HCT116 (cell line): ENCODE measurements at regions not wholly inside any gene's neighbourhood (a gene's known extent, or its start where the extent isn't known, plus 50 kb on each side); places are given as distances from the start of the nearest gene placed in this dataset.

Source experiments
- ATAC-seq: fragments of 200-7000 bp; cut with Tn5 transposase; 2 replicates; pipeline ENCODE4 v1.9.1; 2020; ENCODE audit warnings: mild to moderate bottlenecking, moderate library complexity
- BruUV-seq: library from RNA; stranded (reverse); fragments of 400-500 nt; replicated peaks from 2 replicates; lab custom pipeline; 2021; lab: Mats Ljungman, UMichigan
- CTCF ChIA-PET: fragments of 300-600 bp; sonication (Branson Sonifier 250); formaldehyde crosslinking; loops from one replicate; lab custom pipeline; 2021; ENCODE audit warnings: antibody characterized with exemption; lab: Charles Lee
- POLR2A ChIA-PET: fragments of 300-600, 350-600 bp; sonication (Branson Sonifier 250); formaldehyde crosslinking; loops from one replicate; lab custom pipeline; 2021; ENCODE audit warnings: antibody characterized with exemption; lab: Charles Lee
- RAD21 ChIA-PET, 2 experiments: fragments of 300-600 bp; sonication (Branson Sonifier 250); formaldehyde crosslinking; loops; one replicate each; lab custom pipeline; 2023; ENCODE audit warnings: low total read pairs in 2 of 2; ENCODE audit not compliant: uncharacterized antibody in 2 of 2, unreplicated experiment in 2 of 2, low non-redundant PET in 1 of 2; lab: Charles Lee
- DNase-seq: peaks from one replicate; pipeline ENCODE4 v3.0.0-alpha.2; 2010; ENCODE audit warnings: low read depth, low spot score
- H2AFZ ChIP-seq: fragments of 200-600 bp; shearing (Covaris generic), sonication (generic); 2 replicates; pipeline ENCODE4 v1.6.1; 2017; ENCODE audit warnings: low read depth, mixed run types, mixed read lengths, antibody characterized with exemption, low read length; ENCODE audit not compliant: poor library complexity, severe bottlenecking
- H3K27ac ChIP-seq: 2 replicates; pipeline ENCODE4 v1.5.1; 2012; ENCODE audit warnings: low read depth, low read length
- H3K27me3 ChIP-seq: fragments of 200-600 bp; sonication (generic); 2 replicates; pipeline ENCODE4 v1.6.1; 2016; ENCODE audit warnings: mixed run types, low read length, mixed read lengths; ENCODE audit not compliant: insufficient read depth
- H3K36me3 ChIP-seq, 2 experiments: fragments of 200-500 bp in 1 of 2; fragments of 200-600 bp in 1 of 2; sonication (Bioruptor generic) in 1 of 2; sonication (generic) in 1 of 2; 2 replicates each; pipeline versions ENCODE4 v1.5.1 to v1.6.1; 2014 to 2016; ENCODE audit warnings: low read length in 2 of 2, inconsistent platforms in 1 of 2, mixed read lengths in 1 of 2, mixed run types in 1 of 2; ENCODE audit not compliant: insufficient read depth in 2 of 2, control insufficient read depth in 1 of 2
- H3K4me1 ChIP-seq, 2 experiments: fragments of 200-600 bp in 1 of 2; sonication (generic) in 1 of 2; 2 replicates each; pipeline versions ENCODE4 v1.5.1 to v1.6.1; 2012 to 2017; ENCODE audit warnings: low read length in 2 of 2, inconsistent platforms in 1 of 2, mild to moderate bottlenecking in 1 of 2, mixed read lengths in 1 of 2, mixed run types in 1 of 2, moderate library complexity in 1 of 2; ENCODE audit not compliant: insufficient read depth in 2 of 2, control insufficient read depth in 1 of 2
- H3K4me2 ChIP-seq: fragments of 200-600 bp; sonication (generic); 2 replicates; pipeline ENCODE4 v1.6.1; 2017; ENCODE audit warnings: mixed run types, low read length, mixed read lengths
- H3K4me3 ChIP-seq, 2 experiments: fragments of 200-600 bp in 1 of 2; sonication (generic) in 1 of 2; replicated peaks in 1 of 2; 2 replicates each; pipeline ENCODE4 v1.5.1; 2011 to 2016; ENCODE audit warnings: low read length in 2 of 2, control low read depth in 1 of 2, low read depth in 1 of 2, mild to moderate bottlenecking in 1 of 2, mixed read lengths in 1 of 2, mixed run types in 1 of 2
- H3K79me2 ChIP-seq: fragments of 200-600 bp; sonication (generic); 2 replicates; pipeline ENCODE4 v1.6.1; 2017; ENCODE audit warnings: mild to moderate bottlenecking, mixed run types, low read length, moderate library complexity, mixed read lengths; ENCODE audit not compliant: insufficient read depth
- H3K9ac ChIP-seq: fragments of 200-600 bp; sonication (generic); 2 replicates; pipeline ENCODE4 v1.6.1; 2016; ENCODE audit warnings: low read length, mixed read lengths
- H3K9me2 ChIP-seq: fragments of 200-600 bp; sonication (generic), shearing (Covaris generic); 2 replicates; pipeline ENCODE4 v1.6.1; 2017; ENCODE audit warnings: mixed run types, mild to moderate bottlenecking, moderate library complexity; ENCODE audit not compliant: insufficient read depth
- H3K9me3 ChIP-seq, 2 experiments: fragments of 200-500 bp in 1 of 2; fragments of 200-600 bp in 1 of 2; sonication (Bioruptor generic) in 1 of 2; sonication (generic) in 1 of 2; 2 replicates each; pipeline ENCODE4 v1.6.1; 2014 to 2017; ENCODE audit warnings: low read length in 2 of 2, mixed read lengths in 2 of 2, inconsistent platforms in 1 of 2, low read depth in 1 of 2, mild to moderate bottlenecking in 1 of 2, mixed run types in 1 of 2, moderate library complexity in 1 of 2; ENCODE audit not compliant: control insufficient read depth in 1 of 2, insufficient read depth in 1 of 2
- H4K20me1 ChIP-seq: fragments of 200-600 bp; sonication (generic), shearing (Covaris generic); 2 replicates; pipeline ENCODE4 v1.6.1; 2017; ENCODE audit warnings: mixed run types, mild to moderate bottlenecking, moderate library complexity; ENCODE audit not compliant: insufficient read depth
- CEBPB ChIP-seq: IDR thresholded peaks from 2 replicates; pipeline ENCODE4 v1.6.1; 2012; ENCODE audit warnings: low read depth
- intact Hi-C: fragments of 100-400 bp; cut with micrococcal nuclease; formaldehyde crosslinking; loops from 2 replicates; pipeline ENCODE4 v1.10.0; 2022
- TF ChIP-seq, protein P1 (sequence below), 3 experiments: fragments of 200-600 bp in 1 of 3; sonication (generic) in 1 of 3; IDR thresholded peaks in 2 of 3; conservative IDR thresholded peaks in 1 of 3; 2 replicates each; pipeline ENCODE4 v1.5.1; 2012 to 2017; ENCODE audit warnings: low read depth in 2 of 3, low read length in 2 of 3, antibody characterized with exemption in 1 of 3, borderline replicate concordance in 1 of 3, control low read depth in 1 of 3, mild to moderate bottlenecking in 1 of 3, mixed read lengths in 1 of 3, mixed run types in 1 of 3, moderate library complexity in 1 of 3; ENCODE audit not compliant: insufficient read depth in 1 of 3

DNA sequence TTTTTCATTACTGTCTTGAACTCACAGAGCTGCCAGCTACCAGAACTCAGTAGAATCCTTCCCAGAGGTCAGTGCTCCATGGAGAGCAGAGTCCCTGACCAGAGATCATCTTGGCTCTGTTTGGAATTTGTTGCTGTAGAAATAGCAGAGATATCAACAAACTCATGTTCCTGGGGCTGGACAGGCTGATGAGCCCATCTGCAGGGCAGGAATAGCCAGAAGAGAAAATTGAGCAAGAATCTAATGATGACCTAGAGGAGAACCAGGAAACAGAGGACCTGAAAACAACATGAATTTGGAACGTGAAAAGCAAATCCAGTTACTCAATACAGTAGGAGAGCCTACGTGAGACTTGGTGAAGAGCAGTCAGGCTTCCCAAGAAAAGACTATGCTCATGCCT is 437.8 kb downstream of the PLK2 start:
- Histone ChIP-seq H3K27ac (no peak overlapping the region), H2AFZ (no peak overlapping the region), H3K9me2 (no peaks in the 10 kb centered on the region), H3K79me2 (no peaks in the 10 kb centered on the region), H3K4me2 (no peak overlapping the region), H3K4me1 (no peaks in the 10 kb centered on the region), H3K27me3 (no peaks in the 10 kb centered on the region), H3K4me3 (no peak overlapping the region), H3K36me3 (no peaks in the 10 kb centered on the region), H3K9ac (no peak overlapping the region), H4K20me1 (no peaks in the 10 kb centered on the region), H3K9me3 (no peaks in the 10 kb centered on the region)
- ATAC-seq (no peak), DNase-seq (no peak)
- ChIA-PET POLR2A (no interaction called here), RAD21 (no interaction called here), CTCF (no interaction called here)
- intact Hi-C loops: no loop called here
- TF ChIP-seq, protein P1, sequence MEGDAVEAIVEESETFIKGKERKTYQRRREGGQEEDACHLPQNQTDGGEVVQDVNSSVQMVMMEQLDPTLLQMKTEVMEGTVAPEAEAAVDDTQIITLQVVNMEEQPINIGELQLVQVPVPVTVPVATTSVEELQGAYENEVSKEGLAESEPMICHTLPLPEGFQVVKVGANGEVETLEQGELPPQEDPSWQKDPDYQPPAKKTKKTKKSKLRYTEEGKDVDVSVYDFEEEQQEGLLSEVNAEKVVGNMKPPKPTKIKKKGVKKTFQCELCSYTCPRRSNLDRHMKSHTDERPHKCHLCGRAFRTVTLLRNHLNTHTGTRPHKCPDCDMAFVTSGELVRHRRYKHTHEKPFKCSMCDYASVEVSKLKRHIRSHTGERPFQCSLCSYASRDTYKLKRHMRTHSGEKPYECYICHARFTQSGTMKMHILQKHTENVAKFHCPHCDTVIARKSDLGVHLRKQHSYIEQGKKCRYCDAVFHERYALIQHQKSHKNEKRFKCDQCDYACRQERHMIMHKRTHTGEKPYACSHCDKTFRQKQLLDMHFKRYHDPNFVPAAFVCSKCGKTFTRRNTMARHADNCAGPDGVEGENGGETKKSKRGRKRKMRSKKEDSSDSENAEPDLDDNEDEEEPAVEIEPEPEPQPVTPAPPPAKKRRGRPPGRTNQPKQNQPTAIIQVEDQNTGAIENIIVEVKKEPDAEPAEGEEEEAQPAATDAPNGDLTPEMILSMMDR (IDR thresholded peaks at IDR 0.05 in 2 of 3, conservative IDR thresholded peaks at IDR 0.05 in 1 of 3; ENCODE audit: borderline replicate concordance in 1 of 3, insufficient read depth in 1 of 3, low read depth in 2 of 3, low read length in 2 of 3): no peak
- BruUV-seq: no TSS peak

DNA sequence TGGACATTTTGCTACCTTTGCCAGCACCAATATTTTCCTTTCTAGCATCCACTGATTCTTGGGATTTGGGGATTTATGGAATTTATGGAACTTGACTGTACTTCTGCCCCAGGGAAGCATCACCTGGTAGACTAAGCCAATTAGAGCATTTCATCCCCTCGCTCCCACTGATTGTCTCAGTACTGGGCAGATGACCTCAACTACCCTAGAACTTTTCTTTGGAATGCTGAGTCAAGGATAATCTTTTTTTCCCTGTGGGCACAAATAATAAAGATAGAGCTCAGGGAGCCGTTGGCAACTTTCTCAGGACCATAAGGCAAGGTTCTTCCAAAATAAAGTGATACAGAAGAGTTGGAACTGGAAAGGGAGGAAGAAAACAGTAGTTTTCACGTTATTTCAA is 438.4 kb downstream of the PLK2 start:
- ChIA-PET CTCF (no interaction called here), POLR2A (no interaction called here), RAD21 (no interaction called here)
- Histone ChIP-seq H4K20me1 (no peaks in the 10 kb centered on the region), H3K4me2 (no peak overlapping the region), H3K27me3 (no peaks in the 10 kb centered on the region), H3K79me2 (no peaks in the 10 kb centered on the region), H3K9me2 (no peaks in the 10 kb centered on the region), H2AFZ (no peak overlapping the region), H3K4me1 (no peaks in the 10 kb centered on the region), H3K9me3 (no peaks in the 10 kb centered on the region), H3K27ac (no peak overlapping the region), H3K4me3 (no peak overlapping the region), H3K9ac (no peak overlapping the region), H3K36me3 (no peaks in the 10 kb centered on the region)
- no peak for ATAC-seq
- DNase-seq: no peak
- no TSS peak for BruUV-seq
- no peak for TF ChIP-seq CEBPB
- intact Hi-C loops: no loop called here
